GM12878 (cell line): ENCODE measurements at regions not wholly inside any gene's neighbourhood (a gene's known extent, or its start where the extent isn't known, plus 50 kb on each side); places are given as distances from the start of the nearest gene placed in this dataset.

ENCODE experiments used
- ATAC-seq: fragments of 200-7000 bp; cut with Tn5 transposase; 3 replicates; pipeline ENCODE4 v1.9.1; 2020; ENCODE audit warnings: mild to moderate bottlenecking, moderate library complexity
- BruUV-seq: library from RNA; stranded (reverse); fragments of 400-500 nt; replicated peaks from 2 replicates; lab custom pipeline; 2021; lab: Mats Ljungman, UMichigan
- CTCF ChIA-PET: fragments of 300-600 bp; sonication (Branson Sonifier 250); formaldehyde crosslinking; extraction: SDS; loops from one replicate; lab custom pipeline; 2021; ENCODE audit warnings: inconsistent platforms; lab: Yijun Ruan, JAX
- POLR2A ChIA-PET: fragments of 350-600 bp; formaldehyde crosslinking; extraction: SDS; loops from one replicate; lab custom pipeline; 2021; ENCODE audit warnings: inconsistent platforms; lab: Charles Lee
- RAD21 ChIA-PET: fragments of 300-600 bp; sonication (Branson Sonifier 250); formaldehyde crosslinking; loops from one replicate; lab custom pipeline; 2023; ENCODE audit warnings: antibody characterized with exemption; ENCODE audit not compliant: unreplicated experiment; lab: Charles Lee
- SMC1A ChIA-PET: fragments of 300-600 bp; sonication (Branson Sonifier 250); formaldehyde crosslinking; loops from one replicate; lab custom pipeline; 2023; ENCODE audit not compliant: unreplicated experiment, uncharacterized antibody; lab: Charles Lee
- DNase-seq: peaks from one replicate; pipeline ENCODE4 v3.0.0-alpha.2; 2011; ENCODE audit warnings: low read depth, low spot score
- FAIRE-seq: peaks from 3 replicates; lab custom pipeline; 2011; peaks lifted over from hg19 to GRCh38; lab: Jason Lieb, UNC
- H2AFZ ChIP-seq: 2 replicates; pipeline ENCODE4 v1.6.0; 2011; ENCODE audit warnings: low read depth, low read length, control low read depth; ENCODE audit not compliant: control insufficient read depth
- H3K27ac ChIP-seq: 2 replicates; pipeline ENCODE4 v1.5.1; 2011; ENCODE audit warnings: control low read depth; ENCODE audit not compliant: control insufficient read depth, insufficient read depth
- H3K27me3 ChIP-seq, 2 experiments: replicated peaks in 1 of 2; 2 replicates each; pipeline versions ENCODE4 v1.6.0 to v1.6.1; 2011; ENCODE audit warnings: low read length in 1 of 2; ENCODE audit not compliant: control insufficient read depth in 2 of 2, insufficient read depth in 2 of 2
- H3K36me3 ChIP-seq, 2 experiments: 2 replicates each; pipeline ENCODE4 v1.5.1; 2011; ENCODE audit warnings: low read length in 1 of 2; ENCODE audit not compliant: control insufficient read depth in 2 of 2, insufficient read depth in 2 of 2
- H3K4me1 ChIP-seq: 2 replicates; pipeline ENCODE4 v1.6.1; 2011; ENCODE audit warnings: mild to moderate bottlenecking, low read length, moderate library complexity, mixed read lengths; ENCODE audit not compliant: control insufficient read depth, insufficient read depth
- H3K4me2 ChIP-seq: 2 replicates; pipeline ENCODE4 v1.6.0; 2011; ENCODE audit warnings: control low read depth; ENCODE audit not compliant: control insufficient read depth, insufficient read depth
- H3K4me3 ChIP-seq: fragments of 200-600 bp; sonication (generic); 2 replicates; pipeline ENCODE4 v1.5.1; 2016
- H3K79me2 ChIP-seq: 2 replicates; pipeline ENCODE4 v1.6.0; 2011; ENCODE audit warnings: low read length; ENCODE audit not compliant: control insufficient read depth, insufficient read depth
- H3K9ac ChIP-seq: 2 replicates; pipeline ENCODE4 v1.8.0; 2011; ENCODE audit warnings: low read length, control low read depth, mixed read lengths; ENCODE audit not compliant: control insufficient read depth, insufficient read depth
- H3K9me3 ChIP-seq: replicated peaks from 3 replicates; pipeline ENCODE4 v1.5.1; 2011; ENCODE audit warnings: mild to moderate bottlenecking, low read length; ENCODE audit not compliant: control insufficient read depth, insufficient read depth
- H4K20me1 ChIP-seq: 2 replicates; pipeline ENCODE4 v1.6.0; 2011; ENCODE audit not compliant: control insufficient read depth, insufficient read depth
- ATF3 ChIP-seq: IDR thresholded peaks from 2 replicates; pipeline ENCODE4 v1.6.1; 2011; ENCODE audit warnings: low read depth, mild to moderate bottlenecking, low read length, moderate library complexity, borderline replicate concordance; ENCODE audit errors: extremely low read depth
- BCL11A ChIP-seq: IDR thresholded peaks from 2 replicates; pipeline ENCODE4 v1.6.1; 2011; ENCODE audit warnings: low read depth, low read length
- CBX5 ChIP-seq: sonication (generic); IDR thresholded peaks from 2 replicates; pipeline ENCODE4 v1.6.1; 2016; ENCODE audit warnings: low read depth, moderate library complexity, mild to moderate bottlenecking, inconsistent platforms
- E4F1 ChIP-seq: fragments of 450-650 bp; IDR thresholded peaks from 2 replicates; pipeline ENCODE4 v1.6.1; 2018; ENCODE audit warnings: borderline replicate concordance, mild to moderate bottlenecking; ENCODE audit not compliant: partially characterized antibody
- HCFC1 ChIP-seq: fragments of 150-350 bp; IDR thresholded peaks from 2 replicates; pipeline ENCODE4 v1.6.1; 2014; ENCODE audit warnings: low read length
- NFIC ChIP-seq: IDR thresholded peaks from 2 replicates; pipeline ENCODE4 v1.6.1; 2012; ENCODE audit warnings: low read depth, mild to moderate bottlenecking, inconsistent platforms, low read length, moderate library complexity
- NFYA ChIP-seq: IDR thresholded peaks from 2 replicates; pipeline ENCODE4 v1.6.1; 2011; ENCODE audit warnings: low read depth, mild to moderate bottlenecking, low read length, improper control_type of control experiment, borderline replicate concordance
- PAX8 ChIP-seq: fragments of 450-650 bp; IDR thresholded peaks from 2 replicates; pipeline ENCODE4 v1.6.1; 2017; ENCODE audit warnings: mild to moderate bottlenecking, moderate library complexity
- REST ChIP-seq: IDR thresholded peaks from 2 replicates; pipeline ENCODE4 v1.6.1; 2012; ENCODE audit warnings: mild to moderate bottlenecking, low read depth, low read length
- SIN3A ChIP-seq: IDR thresholded peaks from 2 replicates; pipeline ENCODE4 v1.6.1; 2012; ENCODE audit warnings: low read depth, low read length, improper control_type of control experiment
- STAT3 ChIP-seq: IDR thresholded peaks from 2 replicates; pipeline ENCODE4 v1.6.1; 2011; ENCODE audit warnings: low read depth, low read length, improper control_type of control experiment
- WGBS: methylation state at CpG from one replicate; pipeline ENCODE4 v1.1.6; 2016; ENCODE audit warnings: low lambda C conversion rate; ENCODE audit not compliant: insufficient replicate concordance, insufficient coverage; ENCODE audit errors: missing lambda C conversion rate; 5-methylcytosine and 5-hydroxymethylcytosine counted together
- in situ Hi-C: fragments of 300-500 bp; cut with MboI; formaldehyde crosslinking; loops from 9 replicates; pipeline ENCODE4 v1.14.3; 2018; ENCODE audit warnings: mixed read lengths
- intact Hi-C: fragments of 100-400 bp; cut with micrococcal nuclease; formaldehyde crosslinking; loops from one replicate; pipeline ENCODE4 v1.14.2; 2022; ENCODE audit not compliant: unreplicated experiment

- Histone ChIP-seq H3K9me3 (no peaks in the 10 kb centered on the region; the same call in 2 of the 3 replicates), H3K27ac (no peak overlapping the region), H2AFZ (no peak overlapping the region), H3K27me3 (no peaks in the 10 kb centered on the region), H4K20me1 (no peaks in the 10 kb centered on the region), H3K4me3 (no peak overlapping the region), H3K9ac (no peak overlapping the region), H3K4me1 (peaks cover 17% of the 10 kb centered on the region), H3K4me2 (no peak overlapping the region), H3K36me3 (no peaks in the 10 kb centered on the region), H3K79me2 (no peaks in the 10 kb centered on the region)
- WGBS, result 41% methylated on average over 6 of the region's 6 CpGs
- intact Hi-C loops (no loop called here), in situ Hi-C loops (loop anchor here (25.0 kb wide), 1 partner anchor 879 kb away; no protein-coding TSS in a partner anchor)
- FAIRE-seq, result no peak
- DNase-seq, result no peak
- BruUV-seq, result no TSS peak
- ChIA-PET SMC1A (interaction anchor here (0.5 to 2.5 kb wide), 5 partner anchors 10 to 565 kb away, joined by 3 to 7 read pairs (median 3); no protein-coding TSS in a partner anchor), RAD21 (no interaction called here), POLR2A (no interaction called here), CTCF (interaction anchor here (0.9 kb wide), 1 partner anchor 148 kb away, joined by 4 read pairs; no protein-coding TSS in a partner anchor)
- TF ChIP-seq REST, result 0 out of 2 replicates have a peak, but pooled peaks have one; percentile 39
- TF ChIP-seq HCFC1, result no peak
- no peak for ATAC-seq
Measured at GRCh38 chr6:21441386-21441785, 152.2 kb upstream of the SOX4 start.

- Histone ChIP-seq H3K9me3 (no peaks in the 10 kb centered on the region; the same call in 2 of the 3 replicates), H3K27ac (no peak overlapping the region), H3K9ac (no peak overlapping the region), H3K36me3 (no peaks in the 10 kb centered on the region), H3K4me1 (peaks cover 12% of the 10 kb centered on the region), H3K4me3 (no peak overlapping the region), H2AFZ (no peak overlapping the region), H3K79me2 (no peaks in the 10 kb centered on the region), H4K20me1 (no peaks in the 10 kb centered on the region), H3K27me3 (no peaks in the 10 kb centered on the region), H3K4me2 (no peak overlapping the region)
- intact Hi-C loops, result no loop called here
- no peak for DNase-seq
- ChIA-PET SMC1A (interaction anchor here (0.6 to 0.9 kb wide), 2 partner anchors 146 to 833 kb away, joined by 3 read pairs; no protein-coding TSS in a partner anchor), CTCF (interaction anchor here (0.6 kb wide), 1 partner anchor 1800 kb away, joined by 3 read pairs; no protein-coding TSS in a partner anchor), POLR2A (no interaction called here), RAD21 (interaction anchor here (1.2 kb wide), 1 partner anchor 253 kb away, joined by 3 read pairs; no protein-coding TSS in a partner anchor)
- no TSS peak for BruUV-seq
- WGBS, result 88% methylated on average over 1 of the region's 1 CpG
- in situ Hi-C loops, result loop anchor here (25.0 kb wide), 1 partner anchor 881 kb away; no protein-coding TSS in a partner anchor
- FAIRE-seq, result no peak
- ATAC-seq, result no peak
- TF ChIP-seq BCL11A, result no peak
- TF ChIP-seq CBX5, result no peak
- no peak for TF ChIP-seq NFYA
- no peak for TF ChIP-seq ATF3
- TF ChIP-seq NFIC, result no peak
- TF ChIP-seq PAX8, result no peak
- no peak for TF ChIP-seq SIN3A
- TF ChIP-seq STAT3, result no peak
- TF ChIP-seq E4F1, result no peak
Measured at GRCh38 chr6:21442874-21443273, 150.7 kb upstream of the SOX4 start.
